KMS-11 (cell line): ENCODE measurements at regions not wholly inside any gene's neighbourhood (a gene's known extent, or its start where the extent isn't known, plus 50 kb on each side); places are given as distances from the start of the nearest gene placed in this dataset.
"Not testable (repeated sequence)": the region's sequence is repeated elsewhere in the genome, so short reads cannot be mapped to it uniquely, and the experiment has no call there.

Experiments
- H2AFZ ChIP-seq: fragments of 200-600 bp; sonication (generic); 2 replicates; pipeline ENCODE4 v1.6.1; 2016; ENCODE audit warnings: antibody characterized with exemption, mixed run types, low read depth
- H3K27ac ChIP-seq: fragments of 200-600 bp; sonication (generic); 2 replicates; pipeline ENCODE4 v1.6.1; 2016; ENCODE audit warnings: mild to moderate bottlenecking, mixed run types
- H3K27me3 ChIP-seq: fragments of 200-600 bp; sonication (generic); 2 replicates; pipeline ENCODE4 v1.6.1; 2017; ENCODE audit warnings: mild to moderate bottlenecking, low read depth, mixed run types, moderate library complexity; ENCODE audit not compliant: insufficient read depth
- H3K36me3 ChIP-seq: fragments of 200-600 bp; sonication (generic); 2 replicates; pipeline ENCODE4 v1.6.1; 2017; ENCODE audit warnings: mild to moderate bottlenecking, mixed run types; ENCODE audit not compliant: insufficient read depth
- H3K4me1 ChIP-seq: fragments of 200-600 bp; sonication (generic); 2 replicates; pipeline ENCODE4 v1.6.1; 2016; ENCODE audit warnings: mild to moderate bottlenecking, low read depth, mixed run types; ENCODE audit not compliant: poor library complexity, severe bottlenecking
- H3K4me2 ChIP-seq: fragments of 200-600 bp; sonication (generic); 2 replicates; pipeline ENCODE4 v1.7.0; 2016; ENCODE audit warnings: mild to moderate bottlenecking, mixed run types
- H3K4me3 ChIP-seq: fragments of 200-600 bp; sonication (generic); IDR thresholded peaks from 2 replicates; pipeline ENCODE4 v1.6.1; 2017; ENCODE audit warnings: low read depth, low read length, mixed read lengths; ENCODE audit not compliant: insufficient read depth
- H3K79me2 ChIP-seq: fragments of 200-600 bp; sonication (generic); 2 replicates; pipeline ENCODE4 v1.6.1; 2016; ENCODE audit warnings: low read depth, mixed run types; ENCODE audit not compliant: insufficient read depth
- H3K9ac ChIP-seq: fragments of 200-600 bp; sonication (generic); 2 replicates; pipeline ENCODE4 v1.6.1; 2016; ENCODE audit warnings: mild to moderate bottlenecking, mixed run types
- H4K20me1 ChIP-seq: fragments of 200-600 bp; sonication (generic); 2 replicates; pipeline ENCODE4 v1.6.1; 2016; ENCODE audit warnings: mild to moderate bottlenecking, mixed run types; ENCODE audit not compliant: insufficient read depth
- CTCF ChIP-seq: fragments of 200-600 bp; sonication (generic); conservative IDR thresholded peaks from 2 replicates; pipeline ENCODE4 v1.6.1; 2017; ENCODE audit warnings: low read depth, mild to moderate bottlenecking, antibody characterized with exemption, low read length, moderate library complexity, mixed read lengths

GRCh38 chr16:16578701-16579100 lies 199.8 kb downstream of the NPIPA7 start:
- TF ChIP-seq CTCF, result no peak
- H3K27ac ChIP-seq, result no peak overlapping the region
- H3K4me1 ChIP-seq, result no peaks in the 10 kb centered on the region
- no peaks in the 10 kb centered on the region for H4K20me1 ChIP-seq
- H3K4me3 ChIP-seq, result no peak overlapping the region
- no peaks in the 10 kb centered on the region for H3K36me3 ChIP-seq
- no peak overlapping the region for H3K9ac ChIP-seq
- H2AFZ ChIP-seq, result no peak overlapping the region
- no peak overlapping the region for H3K4me2 ChIP-seq
- H3K27me3 ChIP-seq, result no peaks in the 10 kb centered on the region
- H3K79me2 ChIP-seq, result no peaks in the 10 kb centered on the region

- H3K27me3 ChIP-seq, H4K20me1 ChIP-seq, H3K27ac ChIP-seq, H2AFZ ChIP-seq, H3K79me2 ChIP-seq, H3K36me3 ChIP-seq, H3K4me2 ChIP-seq, H3K9ac ChIP-seq, H3K4me1 ChIP-seq, H3K4me3 ChIP-seq: not testable (repeated sequence)
Observed at GRCh38 chr16:16582916-16583315, 204.0 kb downstream of the NPIPA7 start.

DNA sequence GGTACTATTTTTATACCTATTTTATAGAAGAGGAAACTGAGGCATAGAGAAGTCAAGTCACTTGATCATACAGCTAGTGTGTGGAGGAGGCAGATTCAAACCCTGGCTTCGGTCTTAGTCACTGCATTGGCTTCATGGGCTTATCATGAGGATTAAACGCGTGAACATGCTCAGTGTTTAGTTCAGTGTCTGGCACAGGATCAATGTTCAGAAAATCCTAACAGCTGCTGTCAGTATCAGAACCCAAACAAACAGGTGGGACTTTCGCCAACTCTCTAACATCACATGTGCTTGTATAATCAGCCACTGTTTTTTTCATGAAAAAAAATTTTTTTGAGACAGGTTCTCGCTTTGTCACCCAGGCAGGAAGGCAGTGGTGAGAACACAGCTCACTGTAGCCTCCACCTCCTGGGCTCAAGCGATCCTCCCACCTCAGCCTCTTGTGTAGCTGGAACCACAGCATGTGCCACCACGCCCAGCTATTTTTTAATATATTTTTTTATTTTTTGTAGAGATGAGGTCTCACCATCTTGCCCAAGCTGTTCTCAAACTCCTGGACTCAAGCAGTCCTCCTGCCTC lies 207.2 kb downstream of the NPIPA7 start:
- H4K20me1 ChIP-seq, H3K4me2 ChIP-seq, H3K27me3 ChIP-seq, H3K4me1 ChIP-seq, H3K4me3 ChIP-seq, H2AFZ ChIP-seq, H3K36me3 ChIP-seq, H3K79me2 ChIP-seq, H3K9ac ChIP-seq, H3K27ac ChIP-seq: not testable (repeated sequence)

- not testable (repeated sequence) for H3K36me3 ChIP-seq, H4K20me1 ChIP-seq, H3K4me2 ChIP-seq, H2AFZ ChIP-seq, H3K79me2 ChIP-seq, H3K27me3 ChIP-seq, H3K27ac ChIP-seq, H3K4me3 ChIP-seq, H3K4me1 ChIP-seq, H3K9ac ChIP-seq
Observed at GRCh38 chr16:16586969-16587368, 208.0 kb downstream of the NPIPA7 start.

- not testable (repeated sequence) for H2AFZ ChIP-seq, H3K36me3 ChIP-seq, H3K4me2 ChIP-seq, H3K4me3 ChIP-seq, H4K20me1 ChIP-seq, H3K9ac ChIP-seq, H3K27ac ChIP-seq, H3K27me3 ChIP-seq, H3K4me1 ChIP-seq, H3K79me2 ChIP-seq
Observed at GRCh38 chr16:16588436-16588835, 209.5 kb downstream of the NPIPA7 start.

GRCh38 chr16:16590654-16591318 lies 211.8 kb downstream of the NPIPA7 start:
- H3K4me1 ChIP-seq, H3K27me3 ChIP-seq, H2AFZ ChIP-seq, H3K79me2 ChIP-seq, H3K9ac ChIP-seq, H3K27ac ChIP-seq, H3K4me2 ChIP-seq, H3K4me3 ChIP-seq, H4K20me1 ChIP-seq, H3K36me3 ChIP-seq: not testable (repeated sequence)
